Heart right ventricle (tissue), 16 donors: ENCODE measurements at regions not wholly inside any gene's neighbourhood (a gene's known extent, or its start where the extent isn't known, plus 50 kb on each side); places are given as distances from the start of the nearest gene placed in this dataset.

Experiments used
- ATAC-seq, 8 donors: fragments of 200-7000 bp; cut with Tn5 transposase; one replicate each; pipeline ENCODE4 v1.9.1; 2020; ENCODE audit warnings: mild to moderate bottlenecking in 8 of 8, moderate library complexity in 8 of 8, moderate number of reproducible peaks in 1 of 8
- DNase-seq, 2 donors: peaks; one replicate each; pipeline ENCODE4 v3.0.0-alpha.2; 2020
- H3K27ac ChIP-seq, 10 donors: fragments of 200-600 bp; sonication (generic) in 2 of 10; one replicate each; pipeline versions ENCODE4 v1.5.0 to v1.8.0; 2020 to 2022; ENCODE audit warnings: mild to moderate bottlenecking in 3 of 10
- H3K27me3 ChIP-seq, 7 donors: fragments of 200-600 bp; one replicate each; pipeline ENCODE4 v1.8.0; 2021 to 2022; ENCODE audit warnings: mild to moderate bottlenecking in 2 of 7
- H3K36me3 ChIP-seq, 9 donors: fragments of 200-600 bp; sonication (generic) in 1 of 9; one replicate each; pipeline versions ENCODE4 v1.5.0 to v1.8.0; 2020 to 2022; ENCODE audit warnings: mild to moderate bottlenecking in 2 of 9
- H3K4me1 ChIP-seq, 9 donors: fragments of 200-600 bp; sonication (generic) in 1 of 9; one replicate each; pipeline versions ENCODE4 v1.5.0 to v1.8.0; 2020 to 2022; ENCODE audit warnings: mild to moderate bottlenecking in 4 of 9
- H3K4me3 ChIP-seq, 10 donors: fragments of 200-600 bp; sonication (generic) in 2 of 10; one replicate each; pipeline versions ENCODE4 v1.5.0 to v1.8.0; 2020 to 2022; ENCODE audit warnings: mild to moderate bottlenecking in 7 of 10, moderate library complexity in 2 of 10
- H3K9me3 ChIP-seq, 11 donors: fragments of 200-600 bp in 10 of 11; sonication (generic) in 2 of 11; one replicate each; pipeline versions ENCODE4 v1.5.0 to v1.8.0; 2013 to 2022; ENCODE audit warnings: mild to moderate bottlenecking in 2 of 11, control low read depth in 1 of 11, moderate library complexity in 1 of 11
- WGBS, 2 donors: extraction: QIAGEN DNeasy Blood & Tissue Kit; methylation state at CpG; one replicate each; pipeline ENCODE4 v1.1.7; 2013; ENCODE audit warnings: inconsistent platforms in 1 of 2; 5-methylcytosine and 5-hydroxymethylcytosine counted together
- intact Hi-C, 10 donors: fragments of 100-400 bp; cut with DNase I; formaldehyde crosslinking; loops; one replicate each; pipeline versions ENCODE4 v1.11.1 to v1.14.2; 2022
- TF ChIP-seq, protein P1 (sequence below), 9 donors: fragments of 200-600 bp; sonication (generic) in 2 of 9; IDR thresholded peaks; one replicate each; pipeline versions ENCODE4 v1.5.0 to v1.8.0; 2021 to 2022; ENCODE audit warnings: antibody characterized with exemption in 9 of 9, mild to moderate bottlenecking in 5 of 9, moderate library complexity in 1 of 9
- donor health status: Arrhythmogenic right ventricular cardiomyopathy.
- donor health status: ischemic (EF 13 %, LVEDD 7.1; RV severe dilation, severe dysfunction).
- donor health status: healthy with polysubstance abuse.
- donor health status: DM: no; HTN: yes; CAD: no.
- donor health status: DM: no; HTN: no; CAD: no.
- donor health status: ischemic (EF 25% LVEDD 6.9; RV normal size, moderate dysfunction).
- donor health status: ischemic (EF 25% LVEDD 5.7; RV mildly dilated, moderate dysfunction).
- donor health status: healthy.
- donor health status: DM: yes; HTN: yes; CAD: no.
- donor health status: Ischemic cardiomyopathy.
- donor health status: ischemic (EF 35%, LVEDD 5.7; RV mildly dilated, moderate dysfunction).
- donor health status: nonischemic (EF 11% LVEDD 7.7; RV severe dilation, severe dysfunction).
- donor health status: DM: yes; HTN: yes; CAD: no.
- donor health status: PGD.
- donor health status: ischemic (EF 29% LVEDD 5.4; RV normal size, mild dysfunction).
- donor health status: nonischemic (EF 23%, LVEDD 6.1; RV moderate dilation, normal function).

DNA sequence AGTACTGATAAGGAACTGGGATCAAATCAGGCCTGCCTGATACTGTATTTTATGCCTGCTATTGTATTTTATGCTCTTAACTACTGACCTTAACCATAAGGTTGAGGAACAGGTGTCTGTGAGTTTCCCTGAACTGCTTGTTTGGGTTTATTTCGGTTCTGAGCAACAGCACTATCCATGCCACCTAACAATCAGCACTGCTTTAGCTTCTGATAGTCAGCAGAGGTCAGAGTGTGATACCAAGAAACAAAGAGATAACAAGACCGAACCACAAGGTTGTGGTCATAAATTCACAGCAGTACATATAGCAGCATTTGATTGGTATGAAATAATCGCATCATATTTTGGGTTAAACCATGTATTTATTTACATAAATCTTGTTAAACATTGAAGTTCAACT, 362.2 kb downstream of the FGF13 start:
- Histone ChIP-seq H3K36me3 (no peaks in the 10 kb centered on the region), H3K9me3 (peaks cover 0 to 7% (median 0%) of the 10 kb centered on the region in 11 donors), H3K27me3 (no peaks in the 10 kb centered on the region), H3K27ac (no peak overlapping the region), H3K4me3 (no peak overlapping the region), H3K4me1 (no peaks in the 10 kb centered on the region)
- 35 to 43% methylated on average over 3 of the region's 3 CpGs for WGBS, 2 donors
- TF ChIP-seq, protein P1, sequence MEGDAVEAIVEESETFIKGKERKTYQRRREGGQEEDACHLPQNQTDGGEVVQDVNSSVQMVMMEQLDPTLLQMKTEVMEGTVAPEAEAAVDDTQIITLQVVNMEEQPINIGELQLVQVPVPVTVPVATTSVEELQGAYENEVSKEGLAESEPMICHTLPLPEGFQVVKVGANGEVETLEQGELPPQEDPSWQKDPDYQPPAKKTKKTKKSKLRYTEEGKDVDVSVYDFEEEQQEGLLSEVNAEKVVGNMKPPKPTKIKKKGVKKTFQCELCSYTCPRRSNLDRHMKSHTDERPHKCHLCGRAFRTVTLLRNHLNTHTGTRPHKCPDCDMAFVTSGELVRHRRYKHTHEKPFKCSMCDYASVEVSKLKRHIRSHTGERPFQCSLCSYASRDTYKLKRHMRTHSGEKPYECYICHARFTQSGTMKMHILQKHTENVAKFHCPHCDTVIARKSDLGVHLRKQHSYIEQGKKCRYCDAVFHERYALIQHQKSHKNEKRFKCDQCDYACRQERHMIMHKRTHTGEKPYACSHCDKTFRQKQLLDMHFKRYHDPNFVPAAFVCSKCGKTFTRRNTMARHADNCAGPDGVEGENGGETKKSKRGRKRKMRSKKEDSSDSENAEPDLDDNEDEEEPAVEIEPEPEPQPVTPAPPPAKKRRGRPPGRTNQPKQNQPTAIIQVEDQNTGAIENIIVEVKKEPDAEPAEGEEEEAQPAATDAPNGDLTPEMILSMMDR (IDR thresholded peaks at IDR 0.05), result no peak
- intact Hi-C loops, result no loop called here
- ATAC-seq, result no peak
- DNase-seq, result no peak

DNA sequence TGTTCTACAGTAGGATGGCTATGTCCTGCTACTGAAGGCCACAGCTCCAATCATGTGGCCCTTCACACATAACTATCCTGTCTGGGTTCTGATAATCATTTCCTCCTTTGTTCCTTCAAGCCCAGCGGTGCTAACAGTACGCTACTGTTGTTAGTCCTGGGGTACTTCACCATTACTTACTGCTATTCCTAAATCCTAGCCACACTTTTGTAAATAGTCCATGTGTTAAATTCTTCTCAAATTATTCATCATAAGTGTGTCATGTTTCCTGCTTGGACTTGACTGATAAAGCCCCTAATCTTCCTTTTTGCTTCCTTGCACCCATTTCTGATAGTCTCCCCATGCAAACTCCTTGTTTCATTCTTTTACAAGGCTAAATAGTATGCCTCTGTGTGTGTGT, 332.6 kb downstream of the FGF13 start:
- H3K36me3 ChIP-seq, result no peaks in the 10 kb centered on the region
- H3K9me3 ChIP-seq, result peaks cover 0 to 18% (median 0%) of the 10 kb centered on the region in 11 donors
- H3K27me3 ChIP-seq, result peaks cover 0 to 3% (median 0%) of the 10 kb centered on the region in 7 donors
- DNase-seq (no peak), ATAC-seq (no peak)
- WGBS, 2 donors, result 77 to 91% methylated on average over 2 of the region's 2 CpGs
- no peak overlapping the region for H3K4me3 ChIP-seq
- TF ChIP-seq, protein P1 (IDR thresholded peaks at IDR 0.05), result no peak
- no peaks in the 10 kb centered on the region for H3K4me1 ChIP-seq
- intact Hi-C loops, result no loop called here
- H3K27ac ChIP-seq, result no peak overlapping the region

- TF ChIP-seq, protein P1 (IDR thresholded peaks at IDR 0.05), result no peak
- no peak overlapping the region for H3K4me3 ChIP-seq
- DNase-seq (no peak), ATAC-seq (no peak)
- intact Hi-C loops, result no loop called here
- H3K4me1 ChIP-seq, result no peaks in the 10 kb centered on the region
- H3K36me3 ChIP-seq, result no peaks in the 10 kb centered on the region
- H3K9me3 ChIP-seq, result peaks cover 0 to 7% (median 0%) of the 10 kb centered on the region in 11 donors
- no peak overlapping the region for H3K27ac ChIP-seq
- H3K27me3 ChIP-seq, result no peaks in the 10 kb centered on the region
- 60 to 73% methylated on average over 3 of the region's 3 CpGs for WGBS, 2 donors
Measured at GRCh38 chrX:138408101-138408500, 303.4 kb downstream of the FGF13 start.

GRCh38 chrX:138411048-138411447, 300.5 kb downstream of the FGF13 start:
- Histone ChIP-seq H3K4me3 (no peak overlapping the region), H3K9me3 (peaks cover 0 to 7% (median 0%) of the 10 kb centered on the region in 11 donors), H3K4me1 (no peaks in the 10 kb centered on the region), H3K27ac (no peak overlapping the region), H3K36me3 (no peaks in the 10 kb centered on the region), H3K27me3 (no peaks in the 10 kb centered on the region)
- DNase-seq, result no peak
- intact Hi-C loops, result no loop called here
- whole genome bisulfite sequencing, 2 donors, result 46 to 65% methylated on average over 2 of the region's 2 CpGs
- TF ChIP-seq, protein P1 (IDR thresholded peaks at IDR 0.05), result no peak
- ATAC-seq, result no peak
